Right renal pelvis (tissue), 4 donors: ENCODE measurements at regions not wholly inside any gene's neighbourhood (a gene's known extent, or its start where the extent isn't known, plus 50 kb on each side); places are given as distances from the start of the nearest gene placed in this dataset.
"Not testable (repeated sequence)": the region's sequence is repeated elsewhere in the genome, so short reads cannot be mapped to it uniquely, and the experiment has no call there.

Experiments
- DNase-seq, 4 donors: peaks; one replicate each; pipeline ENCODE4 v3.0.0-alpha.2; 2013; ENCODE audit warnings: low read depth in 4 of 4, low spot score in 3 of 4, missing footprints in 1 of 4

- not testable (repeated sequence) for DNase-seq
Measured at GRCh38 chr16:15307184-15307583, 70.9 kb downstream of the NPIPA5 start.

GRCh38 chr16:15305889-15306288 lies 72.2 kb downstream of the NPIPA5 start:
- not testable (repeated sequence) for DNase-seq

- not testable (repeated sequence) for DNase-seq
Measured at GRCh38 chr16:15303667-15304324, 74.3 kb downstream of the NPIPA5 start.

GRCh38 chr16:15297104-15297503 lies 81.0 kb downstream of the NPIPA5 start:
- DNase-seq, result not testable (repeated sequence)

GRCh38 chr16:15274796-15275195 lies 103.3 kb downstream of the NPIPA5 start:
- not testable (repeated sequence) for DNase-seq

GRCh38 chr16:15273964-15274363 lies 104.1 kb downstream of the NPIPA5 start:
- not testable (repeated sequence) for DNase-seq

GRCh38 chr16:15266941-15267340 lies 111.2 kb downstream of the NPIPA5 start:
- DNase-seq, result not testable (repeated sequence)

- not testable (repeated sequence) for DNase-seq
Measured at GRCh38 chr16:15262212-15262611, 115.9 kb downstream of the NPIPA5 start.

GRCh38 chr16:15247971-15248370 lies 130.1 kb downstream of the NPIPA5 start:
- not testable (repeated sequence) for DNase-seq

GRCh38 chr16:15236674-15237323 lies 141.3 kb downstream of the NPIPA5 start:
- not testable (repeated sequence) for DNase-seq

GRCh38 chr16:15235140-15235539 lies 141.1 kb upstream of the RRN3 start:
- not testable (repeated sequence) for DNase-seq

- DNase-seq, result not testable (repeated sequence)
Measured at GRCh38 chr16:15234702-15235101, 140.6 kb upstream of the RRN3 start.

- not testable (repeated sequence) for DNase-seq
Measured at GRCh38 chr16:15230432-15230831, 136.4 kb upstream of the RRN3 start.

- not testable (repeated sequence) for DNase-seq
Measured at GRCh38 chr16:15229661-15230060, 135.6 kb upstream of the RRN3 start.

- DNase-seq, result not testable (repeated sequence)
Measured at GRCh38 chr16:15224651-15225050, 130.6 kb upstream of the RRN3 start.

- not testable (repeated sequence) for DNase-seq
Measured at GRCh38 chr16:15223398-15223797, 129.3 kb upstream of the RRN3 start.

- DNase-seq, result peak in 1 of 4 donors; percentile 1
Measured at GRCh38 chr16:15219679-15220615, 125.9 kb upstream of the RRN3 start.

- DNase-seq, result not testable (repeated sequence)
Measured at GRCh38 chr16:15218856-15219500, 124.9 kb upstream of the RRN3 start.

- DNase-seq, result not testable (repeated sequence)
Measured at GRCh38 chr16:15207202-15207981, 113.3 kb upstream of the RRN3 start.

- not testable (repeated sequence) for DNase-seq
Measured at GRCh38 chr16:15206439-15206838, 112.4 kb upstream of the RRN3 start.
